CD4-positive, alpha-beta memory T cell (primary cell): ENCODE measurements at regions not wholly inside any gene's neighbourhood (a gene's known extent, or its start where the extent isn't known, plus 50 kb on each side); places are given as distances from the start of the nearest gene placed in this dataset.

Experiments
- CTCF ChIA-PET: fragments of 350-600 bp; sonication (Branson Sonifier 250); formaldehyde crosslinking; loops from one replicate; lab custom pipeline; 2021; ENCODE audit warnings: inconsistent platforms; ENCODE audit not compliant: partially characterized antibody; lab: Charles Lee
- POLR2A ChIA-PET: fragments of 350-600 bp; sonication (Branson Sonifier 250); formaldehyde crosslinking; loops from one replicate; lab custom pipeline; 2021; ENCODE audit not compliant: partially characterized antibody; lab: Charles Lee
- DNase-seq, 5 donors: peaks; one replicate each; pipeline versions ENCODE4 v3.0.0 to v3.0.0-alpha.2; 2020 to 2022; ENCODE audit warnings: mixed read lengths in 1 of 5
- H3K27ac ChIP-seq: one replicate; pipeline ENCODE4 v1.7.0; 2013; ENCODE audit warnings: low read depth, low read length
- H3K27me3 ChIP-seq: 2 replicates; pipeline ENCODE4 v1.7.0; 2013; ENCODE audit warnings: mild to moderate bottlenecking, low read length, moderate library complexity; ENCODE audit not compliant: insufficient read depth
- H3K36me3 ChIP-seq: 2 replicates; pipeline ENCODE4 v1.7.0; 2013; ENCODE audit warnings: mild to moderate bottlenecking, low read length, moderate library complexity; ENCODE audit not compliant: insufficient read depth
- H3K4me1 ChIP-seq: 2 replicates; pipeline ENCODE4 v1.7.0; 2013; ENCODE audit warnings: mild to moderate bottlenecking, low read length, moderate library complexity; ENCODE audit not compliant: insufficient read depth
- H3K4me3 ChIP-seq, 2 donors: one replicate each; pipeline ENCODE4 v1.7.0; 2013; ENCODE audit warnings: low read length in 2 of 2, mild to moderate bottlenecking in 1 of 2
- H3K9me3 ChIP-seq, 2 donors: one replicate each; pipeline ENCODE4 v1.7.0; 2013; ENCODE audit warnings: low read length in 2 of 2, control low read depth in 1 of 2; ENCODE audit not compliant: control insufficient read depth in 1 of 2
- H3K27ac Mint-ChIP-seq, 7 donors: one replicate each; pipeline ENCODE4 v1.8.0; 2020 to 2021; ENCODE audit warnings: mixed read lengths in 7 of 7, mild to moderate bottlenecking in 6 of 7, inconsistent platforms in 3 of 7, moderate library complexity in 3 of 7
- H3K27me3 Mint-ChIP-seq, 2 donors: one replicate each; pipeline ENCODE4 v1.8.0; 2020 to 2021; ENCODE audit warnings: mixed read lengths in 2 of 2
- H3K36me3 Mint-ChIP-seq, 2 donors: one replicate each; pipeline ENCODE4 v1.8.0; 2020 to 2021; ENCODE audit warnings: mixed read lengths in 2 of 2, inconsistent platforms in 1 of 2, mild to moderate bottlenecking in 1 of 2
- H3K4me1 Mint-ChIP-seq, 4 donors: one replicate each; pipeline ENCODE4 v1.8.0; 2020 to 2021; ENCODE audit warnings: mixed read lengths in 4 of 4, mild to moderate bottlenecking in 1 of 4
- H3K4me3 Mint-ChIP-seq, 8 donors: one replicate each; pipeline ENCODE4 v1.8.0; 2020 to 2021; ENCODE audit warnings: mixed read lengths in 8 of 8, mild to moderate bottlenecking in 7 of 8, moderate library complexity in 6 of 8, inconsistent platforms in 3 of 8
- H3K9me3 Mint-ChIP-seq, 8 donors: one replicate each; pipeline ENCODE4 v1.8.0; 2020 to 2021; ENCODE audit warnings: mixed read lengths in 8 of 8, mild to moderate bottlenecking in 5 of 8, inconsistent platforms in 3 of 8, moderate library complexity in 1 of 8
- intact Hi-C: fragments of 100-400 bp; cut with micrococcal nuclease; formaldehyde crosslinking; loops from one replicate; pipeline ENCODE4 v1.15.1; 2023

GRCh38 chr14:104473649-104474494, 105.7 kb upstream of the C14orf180 start:
- H3K4me3 ChIP-seq, result no peak overlapping the region
- no peaks in the 10 kb centered on the region for H3K36me3 Mint-ChIP-seq
- H3K27me3 ChIP-seq, result no peaks in the 10 kb centered on the region
- CTCF ChIA-PET, result interaction anchor here (0.8 kb wide), 1 partner anchor 21 kb away, joined by 3 read pairs; no protein-coding TSS in a partner anchor
- H3K4me3 Mint-ChIP-seq, result no peak overlapping the region
- H3K27me3 Mint-ChIP-seq, result peaks cover 5 to 7% of the 10 kb centered on the region in 2 donors
- intact Hi-C loops, result no loop called here
- H3K36me3 ChIP-seq, result no peaks in the 10 kb centered on the region
- peaks cover 0 to 1% (median 0%) of the 10 kb centered on the region in 8 donors for H3K9me3 Mint-ChIP-seq
- no peak for DNase-seq
- POLR2A ChIA-PET, result no interaction called here
- H3K27ac Mint-ChIP-seq, result no peak overlapping the region
- no peaks in the 10 kb centered on the region for H3K9me3 ChIP-seq
- H3K4me1 Mint-ChIP-seq, result no peaks in the 10 kb centered on the region
- no peak overlapping the region for H3K27ac ChIP-seq
- H3K4me1 ChIP-seq, result no peaks in the 10 kb centered on the region

GRCh38 chr14:104474495-104475213, 104.9 kb upstream of the C14orf180 start:
- peaks cover 5 to 10% of the 10 kb centered on the region in 2 donors for H3K27me3 Mint-ChIP-seq
- CTCF ChIA-PET, result no interaction called here
- no peaks in the 10 kb centered on the region for H3K4me1 ChIP-seq
- intact Hi-C loops, result no loop called here
- no peaks in the 10 kb centered on the region for H3K27me3 ChIP-seq
- H3K27ac ChIP-seq, result no peak overlapping the region
- no peaks in the 10 kb centered on the region for H3K36me3 Mint-ChIP-seq
- no peak for DNase-seq
- POLR2A ChIA-PET, result no interaction called here
- no peak overlapping the region for H3K4me3 Mint-ChIP-seq
- H3K4me3 ChIP-seq, result no peak overlapping the region
- H3K9me3 ChIP-seq, result no peaks in the 10 kb centered on the region
- H3K9me3 Mint-ChIP-seq, result peaks cover 0 to 3% (median 0%) of the 10 kb centered on the region in 8 donors
- H3K4me1 Mint-ChIP-seq, result no peaks in the 10 kb centered on the region
- H3K36me3 ChIP-seq, result no peaks in the 10 kb centered on the region
- H3K27ac Mint-ChIP-seq, result no peak overlapping the region

GRCh38 chr14:104475256-104475655, 104.3 kb upstream of the C14orf180 start:
- H3K4me3 Mint-ChIP-seq, result no peak overlapping the region
- Histone ChIP-seq H3K36me3 (no peaks in the 10 kb centered on the region), H3K27me3 (no peaks in the 10 kb centered on the region), H3K4me1 (no peaks in the 10 kb centered on the region), H3K9me3 (no peaks in the 10 kb centered on the region), H3K4me3 (no peak overlapping the region), H3K27ac (no peak overlapping the region)
- no peak for DNase-seq
- H3K36me3 Mint-ChIP-seq, result no peaks in the 10 kb centered on the region
- intact Hi-C loops, result no loop called here
- no peaks in the 10 kb centered on the region for H3K4me1 Mint-ChIP-seq
- ChIA-PET CTCF (no interaction called here), POLR2A (no interaction called here)
- H3K27me3 Mint-ChIP-seq, result peaks cover 5 to 10% of the 10 kb centered on the region in 2 donors
- no peak overlapping the region for H3K27ac Mint-ChIP-seq
- peaks cover 0 to 3% (median 0%) of the 10 kb centered on the region in 8 donors for H3K9me3 Mint-ChIP-seq

GRCh38 chr14:104475802-104476201, 103.8 kb upstream of the C14orf180 start:
- POLR2A ChIA-PET, result no interaction called here
- Histone ChIP-seq H3K27ac (no peak overlapping the region), H3K36me3 (no peaks in the 10 kb centered on the region), H3K27me3 (no peaks in the 10 kb centered on the region), H3K4me1 (no peaks in the 10 kb centered on the region), H3K9me3 (no peaks in the 10 kb centered on the region), H3K4me3 (no peak overlapping the region)
- intact Hi-C loops, result no loop called here
- Mint-ChIP-seq H3K36me3 (no peaks in the 10 kb centered on the region), H3K4me3 (no peak overlapping the region), H3K9me3 (peaks cover 0 to 4% (median under 1%) of the 10 kb centered on the region in 8 donors), H3K27ac (no peak overlapping the region), H3K4me1 (no peaks in the 10 kb centered on the region), H3K27me3 (peaks cover 5 to 10% of the 10 kb centered on the region in 2 donors)
- CTCF ChIA-PET, result no interaction called here
- no peak for DNase-seq

GRCh38 chr14:104476437-104476836, 103.1 kb upstream of the C14orf180 start:
- H3K4me3 Mint-ChIP-seq, result no peak overlapping the region

GRCh38 chr14:104477117-104477623, 102.4 kb upstream of the C14orf180 start:
- ChIA-PET POLR2A (no interaction called here), CTCF (no interaction called here)
- Histone ChIP-seq H3K4me3 (no peak overlapping the region), H3K27ac (no peak overlapping the region), H3K36me3 (no peaks in the 10 kb centered on the region), H3K9me3 (no peaks in the 10 kb centered on the region), H3K4me1 (no peaks in the 10 kb centered on the region), H3K27me3 (no peaks in the 10 kb centered on the region)
- H3K27me3 Mint-ChIP-seq, result peaks cover 4 to 7% of the 10 kb centered on the region in 2 donors
- no peaks in the 10 kb centered on the region for H3K36me3 Mint-ChIP-seq
- intact Hi-C loops, result no loop called here
- no peak for DNase-seq
- H3K9me3 Mint-ChIP-seq, result peaks cover 0 to 15% (median 11%) of the 10 kb centered on the region in 8 donors
- no peak overlapping the region for H3K27ac Mint-ChIP-seq
- H3K4me1 Mint-ChIP-seq, result no peaks in the 10 kb centered on the region
- H3K4me3 Mint-ChIP-seq, result no peak overlapping the region

More at GRCh38 chr14:104476437-104476836, 103.1 kb upstream of the C14orf180 start:
- H3K27me3 ChIP-seq, result no peaks in the 10 kb centered on the region
- DNase-seq, result no peak
- no peaks in the 10 kb centered on the region for H3K4me1 ChIP-seq
- no peaks in the 10 kb centered on the region for H3K36me3 ChIP-seq
- H3K27me3 Mint-ChIP-seq, result peaks cover 5 to 10% of the 10 kb centered on the region in 2 donors
- ChIA-PET POLR2A (no interaction called here), CTCF (no interaction called here)
- no peaks in the 10 kb centered on the region for H3K36me3 Mint-ChIP-seq
- no peak overlapping the region for H3K4me3 ChIP-seq
- no peaks in the 10 kb centered on the region for H3K4me1 Mint-ChIP-seq
- H3K27ac Mint-ChIP-seq, result no peak overlapping the region
- no peak overlapping the region for H3K27ac ChIP-seq
- peaks cover 0 to 9% (median 5%) of the 10 kb centered on the region in 8 donors for H3K9me3 Mint-ChIP-seq
- intact Hi-C loops, result no loop called here
- H3K9me3 ChIP-seq, result no peaks in the 10 kb centered on the region

GRCh38 chr14:104477666-104478380, 101.7 kb upstream of the C14orf180 start:
- intact Hi-C loops, result no loop called here

More at GRCh38 chr14:104477666-104478380, 101.7 kb upstream of the C14orf180 start:
- no peaks in the 10 kb centered on the region for H3K36me3 ChIP-seq
- peaks cover 0 to under 1% of the 10 kb centered on the region in 2 donors for H3K36me3 Mint-ChIP-seq
- H3K9me3 ChIP-seq, result no peaks in the 10 kb centered on the region
- H3K9me3 Mint-ChIP-seq, result peaks cover 2 to 21% (median 16%) of the 10 kb centered on the region in 8 donors
- no peaks in the 10 kb centered on the region for H3K4me1 Mint-ChIP-seq
- ChIA-PET CTCF (no interaction called here), POLR2A (no interaction called here)
- no peak overlapping the region for H3K4me3 ChIP-seq
- H3K27me3 Mint-ChIP-seq, result peaks cover 4 to 7% of the 10 kb centered on the region in 2 donors
- H3K27me3 ChIP-seq, result no peaks in the 10 kb centered on the region
- DNase-seq, result no peak
- no peaks in the 10 kb centered on the region for H3K4me1 ChIP-seq
- no peak overlapping the region for H3K27ac ChIP-seq
- H3K4me3 Mint-ChIP-seq, result no peak overlapping the region
- no peak overlapping the region for H3K27ac Mint-ChIP-seq
